ENCODE measurements at regions not wholly inside any gene's neighbourhood (a gene's known extent, or its start where the extent isn't known, plus 50 kb on each side); places are given as distances from the start of the nearest gene placed in this dataset.
"Not testable (repeated sequence)": the region's sequence is repeated elsewhere in the genome, so short reads cannot be mapped to it uniquely, and the experiment has no call there.

DNA sequence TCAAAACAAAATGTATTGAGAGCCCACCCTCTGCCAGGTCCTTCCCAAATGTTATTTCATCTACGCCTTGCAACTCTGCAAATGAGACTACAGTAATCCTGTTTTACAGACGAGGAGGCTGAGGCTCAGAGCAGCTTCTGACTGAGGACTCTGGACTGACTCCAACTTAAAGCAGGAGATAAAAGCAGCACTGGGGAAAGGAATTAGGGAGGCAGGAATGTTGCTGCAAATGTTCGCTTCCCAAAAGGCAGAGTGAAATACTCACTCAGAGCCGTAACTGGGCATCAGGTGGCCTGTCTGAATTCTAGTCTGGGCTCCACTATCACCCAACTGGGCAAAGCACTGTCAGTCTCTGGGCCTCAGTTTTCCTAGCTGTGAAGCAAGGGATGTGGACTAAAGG, 94.7 kb upstream of the SRD5A3 start:
- no peak for DNase-seq (ENCODE audit: low spot score)

GRCh38 chr4:55251896-55252295, 94.1 kb upstream of the SRD5A3 start:
- no peak for DNase-seq (ENCODE audit: low spot score)

DNA sequence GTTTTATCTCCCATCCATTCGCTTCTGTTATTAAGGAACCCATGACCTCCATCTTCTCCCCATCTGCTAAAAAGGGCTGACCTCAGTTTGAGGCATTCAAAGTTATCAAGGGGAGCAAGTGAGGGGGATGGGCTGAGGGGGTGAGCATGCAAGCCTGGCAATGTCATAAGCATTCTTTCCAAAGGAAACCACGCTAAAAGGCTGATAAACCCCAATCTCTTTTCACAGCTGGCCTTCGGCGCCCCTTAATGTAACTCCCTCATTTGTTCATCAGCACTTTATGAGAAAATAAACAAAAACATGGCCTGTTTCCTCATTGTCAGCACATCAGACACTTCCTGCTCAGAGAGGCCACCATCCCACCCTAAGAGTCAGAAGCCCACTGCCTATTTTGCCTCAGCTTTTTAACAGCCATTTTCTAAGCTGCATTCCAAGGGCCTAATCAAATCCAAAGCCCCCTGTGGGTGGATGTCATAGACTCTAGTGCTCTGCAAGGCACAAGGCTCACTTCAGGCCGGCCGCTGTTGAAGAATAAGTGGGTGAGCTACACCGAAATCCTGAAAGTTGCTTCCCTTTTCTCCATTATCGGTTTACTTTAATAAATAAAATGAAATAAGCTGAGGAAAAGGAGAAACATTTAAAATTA, 92.0 kb upstream of the SRD5A3 start:
- no peak for DNase-seq (ENCODE audit: low spot score)

DNA sequence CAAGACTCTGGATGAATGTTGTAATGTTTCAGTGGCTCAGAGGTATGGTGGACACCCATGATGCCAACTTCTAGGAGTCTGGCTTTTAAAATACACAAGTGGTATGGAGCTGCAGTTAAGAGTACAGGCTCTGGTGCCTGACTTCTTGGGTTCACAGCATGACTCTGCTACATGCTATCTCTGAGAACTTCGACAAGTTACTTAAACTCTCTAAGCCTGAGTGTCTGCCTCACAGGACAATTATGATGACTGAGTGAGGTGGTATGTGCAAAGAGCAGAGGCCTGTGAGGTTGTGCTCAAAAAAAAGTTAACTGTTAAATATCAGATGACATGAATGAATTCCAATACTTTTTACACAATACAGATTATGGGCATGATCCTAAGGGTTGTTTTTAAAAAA, 90.9 kb upstream of the SRD5A3 start:
- DNase-seq (ENCODE audit: low spot score) = no peak

GRCh38 chr4:55256787-55257186, 89.3 kb upstream of the SRD5A3 start:
- DNase-seq (ENCODE audit: low spot score) = no peak

DNA sequence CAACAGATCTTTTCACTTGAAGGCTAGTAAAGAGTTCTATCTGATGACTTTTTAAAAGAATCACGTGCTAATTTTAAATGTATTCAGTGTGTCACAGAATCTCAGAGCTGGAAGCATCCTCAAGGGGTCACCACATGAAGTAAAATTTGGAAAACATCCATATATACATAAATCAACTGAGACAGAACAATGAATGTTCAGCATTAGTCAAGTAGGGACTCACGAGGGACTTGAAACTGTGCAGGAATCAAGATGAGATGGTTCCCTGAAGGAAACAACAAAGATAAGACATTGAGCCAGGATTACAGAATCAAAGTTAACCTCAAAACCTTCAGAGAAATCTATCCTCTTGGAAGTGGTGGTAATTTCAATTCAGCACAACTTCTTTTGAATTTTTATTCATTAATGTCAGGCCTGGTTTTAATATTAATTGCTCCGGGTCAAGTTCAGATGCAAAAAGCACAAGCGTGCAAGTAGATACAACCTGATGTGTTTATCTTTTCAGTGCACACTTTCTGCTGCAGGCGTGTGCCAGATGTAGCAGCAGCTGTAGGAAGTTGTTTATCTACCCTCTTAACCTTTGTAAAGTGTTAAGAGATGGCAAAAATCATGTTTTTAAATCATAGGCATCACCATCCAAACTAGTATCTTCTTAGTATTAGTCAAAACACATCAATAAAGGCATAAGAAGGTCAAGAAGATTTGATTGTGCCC, 87.7 kb upstream of the SRD5A3 start:
- DNase-seq (ENCODE audit: low spot score) = no peak

- DNase-seq (ENCODE audit: low spot score) = no peak
Measured at GRCh38 chr4:55259294-55259693, 86.7 kb upstream of the SRD5A3 start.

GRCh38 chr4:55269470-55269869, 76.6 kb upstream of the SRD5A3 start:
- no peak for DNase-seq (ENCODE audit: low spot score)

DNA sequence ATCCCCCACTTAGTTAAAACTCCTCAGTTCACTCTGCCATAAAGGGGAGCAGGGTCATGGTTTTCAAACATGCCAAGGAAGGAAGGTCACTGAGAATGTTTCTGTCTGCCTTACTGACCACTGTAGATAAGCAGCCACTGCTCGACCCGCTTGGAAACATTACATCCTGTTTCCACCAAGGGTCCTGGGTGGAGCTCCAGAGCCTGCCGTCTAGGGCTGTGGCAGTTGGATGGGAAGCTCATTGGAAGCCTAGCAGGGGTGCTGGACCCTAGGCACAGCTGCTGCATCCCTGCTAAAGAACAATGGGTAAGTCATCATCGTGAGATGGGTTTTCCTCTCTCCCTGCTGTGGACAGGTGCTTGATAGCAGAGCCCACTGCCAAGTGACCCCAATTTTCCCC, 76.0 kb upstream of the SRD5A3 start:
- no peak for DNase-seq (ENCODE audit: low spot score)

GRCh38 chr4:55270481-55270880, 75.6 kb upstream of the SRD5A3 start:
- DNase-seq (ENCODE audit: low spot score) = no peak

- no peak for DNase-seq (ENCODE audit: low spot score)
Measured at GRCh38 chr4:55272102-55272501, 73.9 kb upstream of the SRD5A3 start.

DNA sequence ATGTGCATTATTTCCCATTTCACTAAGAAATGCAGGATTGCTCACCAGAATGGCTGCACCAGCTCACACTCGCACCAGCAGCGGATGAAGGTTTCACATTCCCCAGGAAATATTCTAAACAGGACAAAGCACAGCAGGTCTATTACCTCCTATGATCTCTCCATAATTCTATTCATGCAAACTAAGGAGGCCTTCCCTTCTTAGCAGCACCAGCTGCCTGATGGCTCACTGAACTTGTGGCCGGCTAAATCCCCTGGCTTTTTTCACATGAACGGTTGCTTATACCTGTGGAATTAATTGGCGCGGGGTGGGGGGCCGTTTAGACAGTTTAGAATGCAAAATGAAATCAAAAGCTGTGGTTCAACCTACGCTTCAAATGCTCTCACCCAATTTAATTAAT, 73.5 kb upstream of the SRD5A3 start:
- DNase-seq (ENCODE audit: low spot score) = no peak

- DNase-seq (ENCODE audit: low spot score) = no peak
Measured at GRCh38 chr4:55277011-55277410, 69.0 kb upstream of the SRD5A3 start.

GRCh38 chr4:55278316-55278715, 67.7 kb upstream of the SRD5A3 start:
- no peak for DNase-seq (ENCODE audit: low spot score)

GRCh38 chr4:55280474-55280873, 65.6 kb upstream of the SRD5A3 start:
- DNase-seq (ENCODE audit: low spot score) = not testable (repeated sequence)

GRCh38 chr4:55281118-55281683, 64.8 kb upstream of the SRD5A3 start:
- DNase-seq (ENCODE audit: low spot score) = not testable (repeated sequence)

- no peak for DNase-seq (ENCODE audit: low spot score)
Measured at GRCh38 chr4:55284331-55284730, 61.7 kb upstream of the SRD5A3 start.

DNA sequence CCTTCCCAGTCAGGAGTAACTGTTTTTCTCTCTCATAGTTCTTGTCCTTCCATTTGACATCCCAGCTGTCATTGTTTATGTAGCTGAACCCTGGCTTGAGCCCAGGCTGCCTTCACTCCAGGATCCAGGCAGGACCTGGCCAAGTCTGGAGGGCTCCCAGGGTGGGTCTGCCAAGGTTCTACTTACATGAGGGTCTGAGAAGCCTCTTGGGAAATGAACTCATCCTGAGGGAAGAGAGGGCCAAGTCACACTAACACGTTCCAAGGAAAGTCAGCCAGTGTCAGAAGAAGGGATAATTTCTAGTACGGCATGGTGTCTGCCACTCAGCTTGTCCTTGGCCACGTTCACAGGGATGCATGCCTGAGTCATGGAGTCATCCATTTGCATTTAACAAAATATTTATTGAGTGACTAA, 54.8 kb upstream of the SRD5A3 start:
- no peak for DNase-seq (ENCODE audit: low spot score)

- DNase-seq (ENCODE audit: low spot score) = no peak
Measured at GRCh38 chr4:55296096-55296495, 49.9 kb upstream of the SRD5A3 start.
